K562 (cell line): ENCODE measurements at regions not wholly inside any gene's neighbourhood (a gene's known extent, or its start where the extent isn't known, plus 50 kb on each side); places are given as distances from the start of the nearest gene placed in this dataset.

Source experiments
- CTCF ChIP-seq, 3 experiments: IDR thresholded peaks in 2 of 3; conservative IDR thresholded peaks in 1 of 3; 2 replicates each; pipeline ENCODE4 v1.5.1; 2011 to 2012; ENCODE audit warnings: low read length in 3 of 3, mild to moderate bottlenecking in 3 of 3, control low read depth in 2 of 3, improper control_type of control experiment in 1 of 3, inconsistent platforms in 1 of 3, low read depth in 1 of 3, mixed read lengths in 1 of 3, moderate library complexity in 1 of 3; ENCODE audit not compliant: insufficient read depth in 2 of 3
- EZH2 ChIP-seq: IDR thresholded peaks from 2 replicates; pipeline ENCODE4 v1.6.1; 2012; ENCODE audit warnings: low read depth, mild to moderate bottlenecking, inconsistent platforms, low read length, borderline replicate concordance
- HDAC2 ChIP-seq: fragments of 450-650 bp; IDR thresholded peaks from 2 replicates; pipeline ENCODE4 v1.6.1; 2016; ENCODE audit warnings: mild to moderate bottlenecking
- HIVEP1 ChIP-seq: fragments of 250-450 bp; sonication (Bioruptor Pico); IDR thresholded peaks from 2 replicates; pipeline ENCODE4 v1.4.0; 2020; ENCODE audit warnings: mild to moderate bottlenecking
- MCM2 ChIP-seq: fragments of 450-650 bp; IDR thresholded peaks from 2 replicates; pipeline ENCODE4 v1.6.1; 2017; ENCODE audit warnings: low read depth, mild to moderate bottlenecking
- MEF2D ChIP-seq: conservative IDR thresholded peaks from 2 replicates; pipeline ENCODE4 v1.6.1; 2016; ENCODE audit warnings: low read depth, missing genetic modification characterization, missing compliant biosample characterization
- NR1H2 ChIP-seq: sonication (generic); formaldehyde crosslinking; IDR thresholded peaks from 2 replicates; pipeline ENCODE4 v1.4.0; 2020; ENCODE audit warnings: mild to moderate bottlenecking, missing genetic modification reagents
- YY1 ChIP-seq, 3 experiments: IDR thresholded peaks; 2 replicates each; pipeline ENCODE4 v1.6.1; 2011; ENCODE audit warnings: low read length in 2 of 3, mild to moderate bottlenecking in 2 of 3, moderate library complexity in 2 of 3, borderline replicate concordance in 1 of 3, control low read depth in 1 of 3, low read depth in 1 of 3; ENCODE audit not compliant: insufficient read depth in 3 of 3, insufficient replicate concordance in 2 of 3, control insufficient read depth in 1 of 3, insufficient read length in 1 of 3; ENCODE audit errors: extremely low read depth in 1 of 3
- ZBTB7A ChIP-seq: IDR thresholded peaks from 2 replicates; pipeline ENCODE4 v1.6.1; 2011; ENCODE audit warnings: low read depth, mild to moderate bottlenecking, low read length, moderate library complexity, borderline replicate concordance; ENCODE audit not compliant: control insufficient read depth
- ZNF699 ChIP-seq: fragments of 250-450 bp; sonication (Bioruptor Pico); IDR thresholded peaks from 2 replicates; pipeline ENCODE4 v1.8.0; 2021; ENCODE audit warnings: mild to moderate bottlenecking, moderate library complexity; ENCODE audit not compliant: insufficient replicate concordance
- TF ChIP-seq, protein P1 (sequence below): sonication (generic); formaldehyde crosslinking; IDR thresholded peaks from 2 replicates; pipeline ENCODE4 v1.8.1; 2023; ENCODE audit warnings: mild to moderate bottlenecking, missing genetic modification reagents

- TF ChIP-seq EZH2 (no peak), CTCF (IDR thresholded peaks at IDR 0.05 in 2 of 3, conservative IDR thresholded peaks at IDR 0.05 in 1 of 3; ENCODE audit: insufficient read depth in 2 of 3, low read depth in 1 of 3, low read length in 3 of 3) (no peak), MCM2 (no peak), MEF2D (tag) (no peak), HDAC2 (no peak), ZBTB7A (no peak), ZNF699 (CRISPR knock-in tag) (no peak), NR1H2 (CRISPR knock-in tag) (no peak), YY1 (IDR thresholded peaks at IDR 0.05; ENCODE audit: borderline replicate concordance in 1 of 3, control insufficient read depth in 1 of 3, extremely low read depth in 1 of 3, insufficient read depth in 3 of 3, insufficient read length in 1 of 3, insufficient replicate concordance in 2 of 3, low read depth in 1 of 3, low read length in 2 of 3) (no peak), HIVEP1 (CRISPR knock-in tag) (no peak)
- TF ChIP-seq, protein P1, sequence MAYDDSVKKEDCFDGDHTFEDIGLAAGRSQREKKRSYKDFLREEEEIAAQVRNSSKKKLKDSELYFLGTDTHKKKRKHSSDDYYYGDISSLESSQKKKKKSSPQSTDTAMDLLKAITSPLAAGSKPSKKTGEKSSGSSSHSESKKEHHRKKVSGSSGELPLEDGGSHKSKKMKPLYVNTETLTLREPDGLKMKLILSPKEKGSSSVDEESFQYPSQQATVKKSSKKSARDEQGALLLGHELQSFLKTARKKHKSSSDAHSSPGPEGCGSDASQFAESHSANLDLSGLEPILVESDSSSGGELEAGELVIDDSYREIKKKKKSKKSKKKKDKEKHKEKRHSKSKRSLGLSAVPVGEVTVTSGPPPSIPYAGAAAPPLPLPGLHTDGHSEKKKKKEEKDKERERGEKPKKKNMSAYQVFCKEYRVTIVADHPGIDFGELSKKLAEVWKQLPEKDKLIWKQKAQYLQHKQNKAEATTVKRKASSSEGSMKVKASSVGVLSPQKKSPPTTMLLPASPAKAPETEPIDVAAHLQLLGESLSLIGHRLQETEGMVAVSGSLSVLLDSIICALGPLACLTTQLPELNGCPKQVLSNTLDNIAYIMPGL (CRISPR knock-in tag): no peak
These were observed 734.6 kb downstream of the TLR4 start for GRCh38 chr9:118438810-118439209.
